GM21515 (cell line): ENCODE measurements at regions not wholly inside any gene's neighbourhood (a gene's known extent, or its start where the extent isn't known, plus 50 kb on each side); places are given as distances from the start of the nearest gene placed in this dataset.

Experiments used
- ATAC-seq: cut with Tn5 transposase; IDR thresholded peaks from one replicate; pipeline ENCODE4 v1.9.1; 2021; ENCODE audit not compliant: unreplicated experiment

- ATAC-seq, result no peak
Observed at GRCh38 chr5:155068616-155069100, 55.1 kb downstream of the KIF4B start.

- no peak for ATAC-seq
Observed at GRCh38 chr5:155069961-155070360, 56.4 kb downstream of the KIF4B start.

GRCh38 chr5:155070781-155071180 is 57.2 kb downstream of the KIF4B start:
- no peak for ATAC-seq

- ATAC-seq, result no peak
Observed at GRCh38 chr5:155076379-155076778, 62.8 kb downstream of the KIF4B start.

- no peak for ATAC-seq
Observed at GRCh38 chr5:155079698-155080097, 66.1 kb downstream of the KIF4B start.

GRCh38 chr5:155080721-155081120 is 67.2 kb downstream of the KIF4B start:
- no peak for ATAC-seq

GRCh38 chr5:155081618-155082017 is 68.1 kb downstream of the KIF4B start:
- no peak for ATAC-seq

GRCh38 chr5:155082401-155082800 is 68.8 kb downstream of the KIF4B start:
- ATAC-seq, result no peak

- no peak for ATAC-seq
Observed at GRCh38 chr5:155085282-155085989, 71.9 kb downstream of the KIF4B start.

- ATAC-seq, result no peak
Observed at GRCh38 chr5:155087036-155087435, 73.5 kb downstream of the KIF4B start.

- ATAC-seq, result no peak
Observed at GRCh38 chr5:155088811-155089210, 75.3 kb downstream of the KIF4B start.

GRCh38 chr5:155089643-155090042 is 76.1 kb downstream of the KIF4B start:
- no peak for ATAC-seq

- ATAC-seq, result no peak
Observed at GRCh38 chr5:155091063-155091648, 77.6 kb downstream of the KIF4B start.

GRCh38 chr5:155091768-155092717 is 78.5 kb downstream of the KIF4B start:
- ATAC-seq, result no peak

GRCh38 chr5:155094455-155094854 is 80.9 kb downstream of the KIF4B start:
- ATAC-seq, result no peak

GRCh38 chr5:155097995-155098394 is 84.4 kb downstream of the KIF4B start:
- no peak for ATAC-seq

- no peak for ATAC-seq
Observed at GRCh38 chr5:155098433-155098832, 84.9 kb downstream of the KIF4B start.

GRCh38 chr5:155101697-155102096 is 88.1 kb downstream of the KIF4B start:
- ATAC-seq, result no peak

GRCh38 chr5:155103146-155103545 is 89.6 kb downstream of the KIF4B start:
- ATAC-seq, result no peak

- ATAC-seq, result no peak
Observed at GRCh38 chr5:155104441-155104840, 90.9 kb downstream of the KIF4B start.

- no peak for ATAC-seq
Observed at GRCh38 chr5:155106221-155106620, 92.7 kb downstream of the KIF4B start.

GRCh38 chr5:155113888-155114287 is 100.3 kb downstream of the KIF4B start:
- ATAC-seq, result no peak
